ENCODE measurements at regions not wholly inside any gene's neighbourhood (a gene's known extent, or its start where the extent isn't known, plus 50 kb on each side); places are given as distances from the start of the nearest gene placed in this dataset.

- H3K4me2 ChIP-seq (ENCODE audit: low read depth, low read length, poor library complexity, severe bottlenecking): no peak overlapping the region
- H3F3A ChIP-seq (ENCODE audit: insufficient read depth): no peaks in the 10 kb centered on the region
- H3K4me3 ChIP-seq (ENCODE audit: insufficient read depth, low read length, poor library complexity, severe bottlenecking): no peak overlapping the region
- no peak overlapping the region for H3K9ac ChIP-seq (ENCODE audit: low read length)
- H2AFZ ChIP-seq (ENCODE audit: low read depth, low read length, severe bottlenecking): no peak overlapping the region
- no peak for TF ChIP-seq CTCF (IDR thresholded peaks at IDR 0.05; ENCODE audit: insufficient read depth, low read length, poor library complexity, severe bottlenecking)
- no peak for TF ChIP-seq EZH2phosphoT487 (conservative IDR thresholded peaks at IDR 0.05; ENCODE audit: low read length)
- H3K9me3 ChIP-seq (ENCODE audit: insufficient read depth, low read length): no peaks in the 10 kb centered on the region
- no peaks in the 10 kb centered on the region for H3K9me2 ChIP-seq (replicated peaks; ENCODE audit: insufficient read depth, low read length)
- no peak overlapping the region for H3K27ac ChIP-seq (ENCODE audit: low read depth, low read length)
- H3K27me3 ChIP-seq (ENCODE audit: low read length): no peaks in the 10 kb centered on the region
- no peaks in the 10 kb centered on the region for H4K20me1 ChIP-seq (ENCODE audit: low read depth, low read length)
- no peaks in the 10 kb centered on the region for H3K36me3 ChIP-seq (ENCODE audit: low read length)
- no peaks in the 10 kb centered on the region for H3K79me2 ChIP-seq (ENCODE audit: insufficient read depth, low read length)
These were observed 248.6 kb upstream of the NOVA1 start for GRCh38 chr14:26846388-26846787.

- no peak for TF ChIP-seq CTCF (IDR thresholded peaks at IDR 0.05; ENCODE audit: insufficient read depth, low read length, poor library complexity, severe bottlenecking)
- no peak for TF ChIP-seq EZH2phosphoT487 (conservative IDR thresholded peaks at IDR 0.05; ENCODE audit: low read length)
- Histone ChIP-seq H3K27ac (ENCODE audit: low read depth, low read length) (no peak overlapping the region), H3K9me2 (replicated peaks; ENCODE audit: insufficient read depth, low read length) (no peaks in the 10 kb centered on the region), H3K9me3 (ENCODE audit: insufficient read depth, low read length) (0 out of 2 replicates have a peak, but pooled peaks cover 3% of the 10 kb centered on the region), H4K20me1 (ENCODE audit: low read depth, low read length) (no peaks in the 10 kb centered on the region), H3K36me3 (ENCODE audit: low read length) (no peaks in the 10 kb centered on the region), H3F3A (ENCODE audit: insufficient read depth) (no peaks in the 10 kb centered on the region), H3K9ac (ENCODE audit: low read length) (no peak overlapping the region), H3K4me3 (ENCODE audit: insufficient read depth, low read length, poor library complexity, severe bottlenecking) (no peak overlapping the region), H3K27me3 (ENCODE audit: low read length) (no peaks in the 10 kb centered on the region), H3K79me2 (ENCODE audit: insufficient read depth, low read length) (no peaks in the 10 kb centered on the region), H3K4me2 (ENCODE audit: low read depth, low read length, poor library complexity, severe bottlenecking) (no peak overlapping the region), H2AFZ (ENCODE audit: low read depth, low read length, severe bottlenecking) (no peak overlapping the region)
These were observed 251.7 kb upstream of the NOVA1 start for GRCh38 chr14:26849514-26849913.

GRCh38 chr14:26851793-26852192 is 254.0 kb upstream of the NOVA1 start:
- H3K4me3 ChIP-seq (ENCODE audit: insufficient read depth, low read length, poor library complexity, severe bottlenecking): no peak overlapping the region
- H3K27me3 ChIP-seq (ENCODE audit: low read length): no peaks in the 10 kb centered on the region
- no peak overlapping the region for H3K27ac ChIP-seq (ENCODE audit: low read depth, low read length)
- H3K79me2 ChIP-seq (ENCODE audit: insufficient read depth, low read length): no peaks in the 10 kb centered on the region
- H3K36me3 ChIP-seq (ENCODE audit: low read length): no peaks in the 10 kb centered on the region
- no peaks in the 10 kb centered on the region for H3K9me2 ChIP-seq (replicated peaks; ENCODE audit: insufficient read depth, low read length)
- H3K9me3 ChIP-seq (ENCODE audit: insufficient read depth, low read length): 0 out of 2 replicates have a peak, but pooled peaks cover 3% of the 10 kb centered on the region
- H4K20me1 ChIP-seq (ENCODE audit: low read depth, low read length): no peaks in the 10 kb centered on the region
- TF ChIP-seq CTCF (IDR thresholded peaks at IDR 0.05; ENCODE audit: insufficient read depth, low read length, poor library complexity, severe bottlenecking) (no peak), EZH2phosphoT487 (conservative IDR thresholded peaks at IDR 0.05; ENCODE audit: low read length) (no peak)
- H3K4me2 ChIP-seq (ENCODE audit: low read depth, low read length, poor library complexity, severe bottlenecking): no peak overlapping the region
- no peak overlapping the region for H2AFZ ChIP-seq (ENCODE audit: low read depth, low read length, severe bottlenecking)
- no peaks in the 10 kb centered on the region for H3F3A ChIP-seq (ENCODE audit: insufficient read depth)
- H3K9ac ChIP-seq (ENCODE audit: low read length): no peak overlapping the region

Data from SU-DHL-6 (cell line).